ENCODE measurements at regions not wholly inside any gene's neighbourhood (a gene's known extent, or its start where the extent isn't known, plus 50 kb on each side); places are given as distances from the start of the nearest gene placed in this dataset.

DNA sequence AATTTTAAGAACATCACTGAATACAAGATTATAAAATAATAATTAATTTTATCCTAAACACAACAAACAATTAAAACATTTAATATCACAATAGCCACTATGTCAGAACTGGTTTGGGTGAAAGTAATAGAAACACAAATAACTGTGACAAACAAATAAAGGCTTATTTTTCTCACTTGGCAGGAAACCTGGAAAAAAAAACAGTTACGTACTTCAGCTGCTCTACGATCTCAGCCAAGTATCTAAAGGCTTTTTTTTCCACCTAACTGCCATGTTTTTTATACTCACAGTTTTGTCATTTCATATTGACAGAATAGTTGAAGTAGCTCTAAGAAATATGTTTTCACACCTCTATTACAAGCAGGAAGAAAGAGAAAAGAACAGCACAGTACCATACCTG, 284.8 kb upstream of the INTU start:
- TF ChIP-seq, protein P1, sequence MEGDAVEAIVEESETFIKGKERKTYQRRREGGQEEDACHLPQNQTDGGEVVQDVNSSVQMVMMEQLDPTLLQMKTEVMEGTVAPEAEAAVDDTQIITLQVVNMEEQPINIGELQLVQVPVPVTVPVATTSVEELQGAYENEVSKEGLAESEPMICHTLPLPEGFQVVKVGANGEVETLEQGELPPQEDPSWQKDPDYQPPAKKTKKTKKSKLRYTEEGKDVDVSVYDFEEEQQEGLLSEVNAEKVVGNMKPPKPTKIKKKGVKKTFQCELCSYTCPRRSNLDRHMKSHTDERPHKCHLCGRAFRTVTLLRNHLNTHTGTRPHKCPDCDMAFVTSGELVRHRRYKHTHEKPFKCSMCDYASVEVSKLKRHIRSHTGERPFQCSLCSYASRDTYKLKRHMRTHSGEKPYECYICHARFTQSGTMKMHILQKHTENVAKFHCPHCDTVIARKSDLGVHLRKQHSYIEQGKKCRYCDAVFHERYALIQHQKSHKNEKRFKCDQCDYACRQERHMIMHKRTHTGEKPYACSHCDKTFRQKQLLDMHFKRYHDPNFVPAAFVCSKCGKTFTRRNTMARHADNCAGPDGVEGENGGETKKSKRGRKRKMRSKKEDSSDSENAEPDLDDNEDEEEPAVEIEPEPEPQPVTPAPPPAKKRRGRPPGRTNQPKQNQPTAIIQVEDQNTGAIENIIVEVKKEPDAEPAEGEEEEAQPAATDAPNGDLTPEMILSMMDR (IDR thresholded peaks at IDR 0.05), result no peak
- no peak for TF ChIP-seq POLR2AphosphoS5 (IDR thresholded peaks at IDR 0.05; ENCODE audit: insufficient read depth in 1 of 2, low read depth in 1 of 2)
